ENCODE measurements at regions not wholly inside any gene's neighbourhood (a gene's known extent, or its start where the extent isn't known, plus 50 kb on each side); places are given as distances from the start of the nearest gene placed in this dataset.
A peak's percentile ranks its signal among the peaks of the same experiment; 100 is the strongest.

- no peak overlapping the region for H3K27ac ChIP-seq
- TF ChIP-seq CTCF (conservative IDR thresholded peaks at IDR 0.05) = no peak
Observed at GRCh38 chr18:65124633-65125032, 626.2 kb upstream of the CDH7 start.

- TF ChIP-seq CTCF (conservative IDR thresholded peaks at IDR 0.05) = no peak
- no peak overlapping the region for H3K27ac ChIP-seq
Observed at GRCh38 chr18:65103864-65104263, 646.9 kb upstream of the CDH7 start.

- no peak for TF ChIP-seq CTCF (conservative IDR thresholded peaks at IDR 0.05)
- H3K27ac ChIP-seq = no peak overlapping the region
Observed at GRCh38 chr18:65093346-65093745, 657.5 kb upstream of the CDH7 start.

GRCh38 chr18:65091744-65092329 is 659.0 kb upstream of the CDH7 start:
- TF ChIP-seq CTCF (conservative IDR thresholded peaks at IDR 0.05) = peak; percentile 83
- H3K27ac ChIP-seq = no peak overlapping the region

GRCh38 chr18:65082907-65083306 is 667.9 kb upstream of the CDH7 start:
- H3K27ac ChIP-seq = no peak overlapping the region
- TF ChIP-seq CTCF (conservative IDR thresholded peaks at IDR 0.05) = no peak

- H3K27ac ChIP-seq = no peak overlapping the region
- TF ChIP-seq CTCF (conservative IDR thresholded peaks at IDR 0.05) = no peak
Observed at GRCh38 chr18:65081786-65082185, 669.0 kb upstream of the CDH7 start.

- no peak for TF ChIP-seq CTCF (conservative IDR thresholded peaks at IDR 0.05)
- H3K27ac ChIP-seq = no peak overlapping the region
Observed at GRCh38 chr18:65073060-65073550, 677.7 kb upstream of the CDH7 start.

Measured in VCaP (cell line).